Mucosa of descending colon (tissue), 3 donors: ENCODE measurements at regions not wholly inside any gene's neighbourhood (a gene's known extent, or its start where the extent isn't known, plus 50 kb on each side); places are given as distances from the start of the nearest gene placed in this dataset.

Experiments used
- ATAC-seq: fragments of 200-7000 bp; cut with Tn5 transposase; one replicate; pipeline ENCODE4 v1.9.1; 2020; ENCODE audit warnings: mild to moderate bottlenecking, moderate library complexity
- DNase-seq, 3 donors: peaks; one replicate each; pipeline ENCODE4 v3.0.0-alpha.2; 2020
- H3K36me3 ChIP-seq: fragments of 200-600 bp; one replicate; pipeline ENCODE4 v1.8.0; 2021; ENCODE audit warnings: low read depth, mild to moderate bottlenecking
- H3K4me1 ChIP-seq: fragments of 200-600 bp; one replicate; pipeline ENCODE4 v1.8.0; 2021; ENCODE audit warnings: low read depth, mild to moderate bottlenecking
- H3K4me3 ChIP-seq: fragments of 200-600 bp; one replicate; pipeline ENCODE4 v1.8.0; 2021; ENCODE audit warnings: mild to moderate bottlenecking
- H3K9me3 ChIP-seq: fragments of 200-600 bp; one replicate; pipeline ENCODE4 v1.8.0; 2021; ENCODE audit warnings: mild to moderate bottlenecking
- CTCF ChIP-seq: fragments of 200-600 bp; IDR thresholded peaks from one replicate; pipeline ENCODE4 v1.8.0; 2022; ENCODE audit warnings: antibody characterized with exemption, mild to moderate bottlenecking
- intact Hi-C, 2 donors: fragments of 100-400 bp; cut with DNase I in 1 of 2; cut with micrococcal nuclease in 1 of 2; formaldehyde crosslinking; loops; one replicate each; pipeline versions ENCODE4 v1.11.0 to v1.11.1; 2022; cut with DNase I, micrococcal nuclease
- donor health status: DM: no; HTN: no; CAD: no; lungs with moderate emphysema.
- donor health status: DM: no; HTN: no; CAD: no.
- donor health status: DM: no; HTN: yes; CAD: no.

- DNase-seq: no peak
- no peaks in the 10 kb centered on the region for H3K4me1 ChIP-seq
- ATAC-seq: no peak
- H3K36me3 ChIP-seq: no peaks in the 10 kb centered on the region
- H3K4me3 ChIP-seq: no peak overlapping the region
- no peak for TF ChIP-seq CTCF
- peaks cover 6% of the 10 kb centered on the region for H3K9me3 ChIP-seq
- intact Hi-C loops: no loop called here
These were observed 319.2 kb downstream of the CDC14C start for GRCh38 chr7:49243521-49243920.

- no peak for TF ChIP-seq CTCF
- ATAC-seq (no peak), DNase-seq (no peak)
- Histone ChIP-seq H3K4me1 (no peaks in the 10 kb centered on the region), H3K4me3 (no peak overlapping the region), H3K9me3 (peaks cover 2% of the 10 kb centered on the region), H3K36me3 (no peaks in the 10 kb centered on the region)
- intact Hi-C loops: no loop called here
These were observed 320.2 kb downstream of the CDC14C start for GRCh38 chr7:49244543-49244942.

- H3K9me3 ChIP-seq: no peaks in the 10 kb centered on the region
- ATAC-seq (no peak), DNase-seq (no peak)
- intact Hi-C loops: no loop called here
- no peaks in the 10 kb centered on the region for H3K36me3 ChIP-seq
- H3K4me1 ChIP-seq: no peaks in the 10 kb centered on the region
- no peak for TF ChIP-seq CTCF
- H3K4me3 ChIP-seq: no peak overlapping the region
These were observed 320.7 kb downstream of the CDC14C start for GRCh38 chr7:49245062-49245461.

- ATAC-seq (no peak), DNase-seq (no peak)
- Histone ChIP-seq H3K36me3 (no peaks in the 10 kb centered on the region), H3K4me1 (no peaks in the 10 kb centered on the region), H3K9me3 (no peaks in the 10 kb centered on the region), H3K4me3 (no peak overlapping the region)
- intact Hi-C loops: no loop called here
- no peak for TF ChIP-seq CTCF
These were observed 323.4 kb downstream of the CDC14C start for GRCh38 chr7:49247759-49248158.

GRCh38 chr7:49255054-49255453 lies 330.7 kb downstream of the CDC14C start:
- Histone ChIP-seq H3K36me3 (no peaks in the 10 kb centered on the region), H3K9me3 (no peaks in the 10 kb centered on the region), H3K4me3 (no peak overlapping the region), H3K4me1 (no peaks in the 10 kb centered on the region)
- DNase-seq (no peak), ATAC-seq (no peak)
- TF ChIP-seq CTCF: no peak
- intact Hi-C loops: no loop called here

- intact Hi-C loops: no loop called here
- no peak for DNase-seq
- TF ChIP-seq CTCF: no peak
- no peaks in the 10 kb centered on the region for H3K36me3 ChIP-seq
- no peak overlapping the region for H3K4me3 ChIP-seq
- no peaks in the 10 kb centered on the region for H3K9me3 ChIP-seq
- ATAC-seq: no peak
- no peaks in the 10 kb centered on the region for H3K4me1 ChIP-seq
These were observed 336.2 kb downstream of the CDC14C start for GRCh38 chr7:49260538-49260937.
